GM23248 (cell line): ENCODE measurements at regions not wholly inside any gene's neighbourhood (a gene's known extent, or its start where the extent isn't known, plus 50 kb on each side); places are given as distances from the start of the nearest gene placed in this dataset.

Experiments
- EZH2 ChIP-seq: fragments of 200-600 bp; sonication (generic); IDR thresholded peaks from 2 replicates; pipeline ENCODE4 v1.6.1; 2018; ENCODE audit warnings: antibody characterized with exemption, mild to moderate bottlenecking; ENCODE audit not compliant: insufficient read depth, poor library complexity, severe bottlenecking
- EZH2phosphoT487 ChIP-seq: fragments of 200-600 bp; sonication (generic); IDR thresholded peaks from 2 replicates; pipeline ENCODE4 v1.6.1; 2018; ENCODE audit warnings: antibody characterized with exemption, moderate library complexity, mild to moderate bottlenecking, low read depth; ENCODE audit not compliant: insufficient read depth

GRCh38 chr12:110995016-110995415 lies 74.6 kb upstream of the MYL2 start:
- TF ChIP-seq EZH2 (no peak), EZH2phosphoT487 (no peak)
